C4-2B (cell line): ENCODE measurements at regions not wholly inside any gene's neighbourhood (a gene's known extent, or its start where the extent isn't known, plus 50 kb on each side); places are given as distances from the start of the nearest gene placed in this dataset.
A peak's percentile ranks its signal among the peaks of the same experiment; 100 is the strongest.
"Not testable (repeated sequence)": the region's sequence is repeated elsewhere in the genome, so short reads cannot be mapped to it uniquely, and the experiment has no call there.

ENCODE experiments used
- H3K27ac ChIP-seq: fragments of 450-650 bp; 2 replicates; pipeline ENCODE4 v1.5.1; 2017
- ZFX ChIP-seq: fragments of 450-650 bp; IDR thresholded peaks from 2 replicates; pipeline ENCODE4 v1.6.1; 2017
- TF ChIP-seq, protein P1 (sequence below): fragments of 450-650 bp; conservative IDR thresholded peaks from 2 replicates; pipeline ENCODE4 v1.5.1; 2017; ENCODE audit warnings: mild to moderate bottlenecking

- no peak for TF ChIP-seq ZFX
- TF ChIP-seq, protein P1, sequence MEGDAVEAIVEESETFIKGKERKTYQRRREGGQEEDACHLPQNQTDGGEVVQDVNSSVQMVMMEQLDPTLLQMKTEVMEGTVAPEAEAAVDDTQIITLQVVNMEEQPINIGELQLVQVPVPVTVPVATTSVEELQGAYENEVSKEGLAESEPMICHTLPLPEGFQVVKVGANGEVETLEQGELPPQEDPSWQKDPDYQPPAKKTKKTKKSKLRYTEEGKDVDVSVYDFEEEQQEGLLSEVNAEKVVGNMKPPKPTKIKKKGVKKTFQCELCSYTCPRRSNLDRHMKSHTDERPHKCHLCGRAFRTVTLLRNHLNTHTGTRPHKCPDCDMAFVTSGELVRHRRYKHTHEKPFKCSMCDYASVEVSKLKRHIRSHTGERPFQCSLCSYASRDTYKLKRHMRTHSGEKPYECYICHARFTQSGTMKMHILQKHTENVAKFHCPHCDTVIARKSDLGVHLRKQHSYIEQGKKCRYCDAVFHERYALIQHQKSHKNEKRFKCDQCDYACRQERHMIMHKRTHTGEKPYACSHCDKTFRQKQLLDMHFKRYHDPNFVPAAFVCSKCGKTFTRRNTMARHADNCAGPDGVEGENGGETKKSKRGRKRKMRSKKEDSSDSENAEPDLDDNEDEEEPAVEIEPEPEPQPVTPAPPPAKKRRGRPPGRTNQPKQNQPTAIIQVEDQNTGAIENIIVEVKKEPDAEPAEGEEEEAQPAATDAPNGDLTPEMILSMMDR, result no peak
- no peak overlapping the region for H3K27ac ChIP-seq
Observed at GRCh38 chrX:53883196-53883595, 161.1 kb downstream of the PHF8 start.

DNA sequence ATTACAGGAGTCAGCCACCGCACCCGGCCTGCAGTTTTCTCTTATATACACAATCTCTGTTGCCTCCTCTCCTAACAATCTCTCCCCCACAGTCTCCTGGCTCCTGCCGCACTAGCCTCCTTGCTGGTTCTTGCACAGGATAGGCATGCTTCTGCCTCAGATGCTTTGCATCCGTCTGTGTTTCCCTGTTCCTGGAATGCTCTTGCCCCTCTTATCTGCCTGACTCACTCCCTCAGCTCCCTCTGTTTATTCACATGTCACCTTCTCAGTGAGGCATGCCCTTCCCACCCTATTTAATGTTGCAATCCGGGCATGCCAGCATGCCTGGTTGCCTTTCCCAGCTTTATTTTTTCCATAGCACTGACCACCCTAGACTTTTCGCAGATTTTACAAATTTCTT is 161.9 kb downstream of the PHF8 start:
- no peak overlapping the region for H3K27ac ChIP-seq
- TF ChIP-seq, protein P1, result no peak
- no peak for TF ChIP-seq ZFX

- not testable (repeated sequence) for H3K27ac ChIP-seq
Observed at GRCh38 chrX:53880786-53881185, 163.5 kb downstream of the PHF8 start.

GRCh38 chrX:53859890-53860289 is 173.4 kb upstream of the HUWE1 start:
- no peak overlapping the region for H3K27ac ChIP-seq
- TF ChIP-seq, protein P1, result no peak
- no peak for TF ChIP-seq ZFX

GRCh38 chrX:53831662-53832635 is 145.4 kb upstream of the HUWE1 start:
- H3K27ac ChIP-seq, result no peak overlapping the region
- TF ChIP-seq ZFX, result no peak
- TF ChIP-seq, protein P1, result peak; percentile 71

DNA sequence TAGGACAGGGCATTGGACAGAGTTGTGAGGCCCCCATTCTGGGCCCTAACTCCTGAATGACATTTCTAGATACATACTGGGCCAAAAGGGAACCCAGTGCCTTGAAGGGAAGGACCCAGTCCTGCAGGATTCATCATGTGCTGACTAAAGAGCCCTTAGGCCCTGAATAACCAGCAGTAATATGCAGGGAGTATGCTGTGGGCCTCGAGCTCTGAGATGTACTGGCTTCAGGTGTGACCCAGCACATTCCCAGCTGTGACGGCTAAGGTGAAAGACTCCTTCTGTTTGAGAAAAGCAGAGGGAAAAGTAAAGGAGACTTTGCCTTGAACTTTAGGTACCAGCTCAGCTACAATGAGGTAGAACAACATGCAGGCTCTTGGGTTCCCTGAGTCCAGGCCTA is 138.2 kb upstream of the HUWE1 start:
- no peak overlapping the region for H3K27ac ChIP-seq
- TF ChIP-seq, protein P1, result no peak
- TF ChIP-seq ZFX, result no peak

GRCh38 chrX:53818115-53818514 is 131.6 kb upstream of the HUWE1 start:
- not testable (repeated sequence) for H3K27ac ChIP-seq

- TF ChIP-seq, protein P1, result no peak
- no peak for TF ChIP-seq ZFX
- H3K27ac ChIP-seq, result no peak overlapping the region
Observed at GRCh38 chrX:53817548-53817947, 131.0 kb upstream of the HUWE1 start.
